Lower leg skin (tissue), 4 donors: ENCODE measurements at regions not wholly inside any gene's neighbourhood (a gene's known extent, or its start where the extent isn't known, plus 50 kb on each side); places are given as distances from the start of the nearest gene placed in this dataset.

Experiments
- DNase-seq, 2 donors: peaks; one replicate each; pipeline ENCODE4 v3.0.0-alpha.2; 2019; ENCODE audit warnings: low spot score in 2 of 2
- H3K4me3 ChIP-seq: fragments of 200-600 bp; sonication (generic); 2 replicates; pipeline ENCODE4 v1.5.1; 2017; ENCODE audit warnings: mild to moderate bottlenecking, low read depth; ENCODE audit not compliant: poor library complexity, severe bottlenecking
- POLR2A ChIP-seq, 2 donors: fragments of 450-650 bp; IDR thresholded peaks; one replicate each; pipeline ENCODE4 v1.6.1; 2016 to 2017; ENCODE audit warnings: antibody characterized with exemption in 2 of 2, mild to moderate bottlenecking in 1 of 2, moderate library complexity in 1 of 2
- WGBS, 2 donors: methylation state at CpG; one replicate each; pipeline ENCODE4 v1.1.5; 2018; 5-methylcytosine and 5-hydroxymethylcytosine counted together
- intact Hi-C: fragments of 100-400 bp; cut with DNase I; formaldehyde crosslinking; loops from one replicate; pipeline ENCODE4 v1.15.0; 2023; ENCODE audit warnings: low total_unique reads
- TF ChIP-seq, protein P1 (sequence below), 3 donors: fragments of 450-650 bp; IDR thresholded peaks; one replicate each; pipeline ENCODE4 v1.5.1; 2016; ENCODE audit warnings: antibody characterized with exemption in 3 of 3, mild to moderate bottlenecking in 3 of 3, moderate library complexity in 2 of 3

DNA sequence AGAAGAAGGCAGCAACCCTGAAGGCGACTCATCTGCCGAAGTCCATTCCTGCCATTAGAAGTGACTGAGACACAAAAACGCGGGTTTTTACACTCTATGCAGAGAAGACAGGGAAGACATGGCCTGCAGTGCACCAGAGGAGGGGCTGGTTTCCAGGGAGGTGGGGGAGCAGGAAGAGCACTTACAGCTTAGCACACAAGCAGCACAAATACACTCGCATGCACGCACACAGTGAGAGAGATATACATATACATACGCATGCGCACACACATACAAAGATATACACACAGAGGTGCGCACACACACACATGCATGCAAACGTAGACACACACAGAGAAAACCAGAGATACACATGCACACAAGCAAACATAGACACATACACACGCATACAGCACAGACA, 210.9 kb upstream of the CSF3R start:
- 71 to 80% methylated on average over 11 of the region's 11 CpGs for WGBS, 2 donors
- intact Hi-C loops, result no loop called here

DNA sequence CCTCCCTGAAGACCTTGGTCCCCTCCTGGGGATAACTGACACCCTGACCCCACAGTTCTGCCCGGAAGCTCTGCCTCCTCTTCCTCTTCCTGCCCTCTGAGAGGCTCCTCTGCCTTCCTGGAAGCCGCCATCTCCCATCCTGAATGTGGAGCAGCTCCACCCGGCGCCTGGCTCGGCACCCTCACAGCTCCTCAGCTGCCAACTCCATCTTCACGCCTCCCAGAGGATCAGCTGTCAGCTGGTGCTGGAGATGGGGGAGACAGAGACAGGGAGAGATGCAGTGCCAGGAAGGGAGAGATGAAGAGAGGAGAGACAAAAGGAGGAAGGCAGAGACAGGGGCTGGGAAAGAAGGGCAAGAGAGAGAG, 210.4 kb upstream of the CSF3R start:
- H3K4me3 ChIP-seq, result no peak overlapping the region
- TF ChIP-seq POLR2A (IDR thresholded peaks at IDR 0.05), result no peak
- TF ChIP-seq, protein P1, sequence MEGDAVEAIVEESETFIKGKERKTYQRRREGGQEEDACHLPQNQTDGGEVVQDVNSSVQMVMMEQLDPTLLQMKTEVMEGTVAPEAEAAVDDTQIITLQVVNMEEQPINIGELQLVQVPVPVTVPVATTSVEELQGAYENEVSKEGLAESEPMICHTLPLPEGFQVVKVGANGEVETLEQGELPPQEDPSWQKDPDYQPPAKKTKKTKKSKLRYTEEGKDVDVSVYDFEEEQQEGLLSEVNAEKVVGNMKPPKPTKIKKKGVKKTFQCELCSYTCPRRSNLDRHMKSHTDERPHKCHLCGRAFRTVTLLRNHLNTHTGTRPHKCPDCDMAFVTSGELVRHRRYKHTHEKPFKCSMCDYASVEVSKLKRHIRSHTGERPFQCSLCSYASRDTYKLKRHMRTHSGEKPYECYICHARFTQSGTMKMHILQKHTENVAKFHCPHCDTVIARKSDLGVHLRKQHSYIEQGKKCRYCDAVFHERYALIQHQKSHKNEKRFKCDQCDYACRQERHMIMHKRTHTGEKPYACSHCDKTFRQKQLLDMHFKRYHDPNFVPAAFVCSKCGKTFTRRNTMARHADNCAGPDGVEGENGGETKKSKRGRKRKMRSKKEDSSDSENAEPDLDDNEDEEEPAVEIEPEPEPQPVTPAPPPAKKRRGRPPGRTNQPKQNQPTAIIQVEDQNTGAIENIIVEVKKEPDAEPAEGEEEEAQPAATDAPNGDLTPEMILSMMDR (IDR thresholded peaks at IDR 0.05), result no peak
- intact Hi-C loops, result no loop called here
- DNase-seq, result peak in 1 of 2 donors; percentile 66
- 22 to 31% methylated on average over 6 of the region's 6 CpGs for WGBS, 2 donors

More for the DNA sequence above, 210.9 kb upstream of the CSF3R start:
- no peak overlapping the region for H3K4me3 ChIP-seq
- no peak for TF ChIP-seq POLR2A (IDR thresholded peaks at IDR 0.05)
- TF ChIP-seq, protein P1 (IDR thresholded peaks at IDR 0.05), result no peak
- no peak for DNase-seq

DNA sequence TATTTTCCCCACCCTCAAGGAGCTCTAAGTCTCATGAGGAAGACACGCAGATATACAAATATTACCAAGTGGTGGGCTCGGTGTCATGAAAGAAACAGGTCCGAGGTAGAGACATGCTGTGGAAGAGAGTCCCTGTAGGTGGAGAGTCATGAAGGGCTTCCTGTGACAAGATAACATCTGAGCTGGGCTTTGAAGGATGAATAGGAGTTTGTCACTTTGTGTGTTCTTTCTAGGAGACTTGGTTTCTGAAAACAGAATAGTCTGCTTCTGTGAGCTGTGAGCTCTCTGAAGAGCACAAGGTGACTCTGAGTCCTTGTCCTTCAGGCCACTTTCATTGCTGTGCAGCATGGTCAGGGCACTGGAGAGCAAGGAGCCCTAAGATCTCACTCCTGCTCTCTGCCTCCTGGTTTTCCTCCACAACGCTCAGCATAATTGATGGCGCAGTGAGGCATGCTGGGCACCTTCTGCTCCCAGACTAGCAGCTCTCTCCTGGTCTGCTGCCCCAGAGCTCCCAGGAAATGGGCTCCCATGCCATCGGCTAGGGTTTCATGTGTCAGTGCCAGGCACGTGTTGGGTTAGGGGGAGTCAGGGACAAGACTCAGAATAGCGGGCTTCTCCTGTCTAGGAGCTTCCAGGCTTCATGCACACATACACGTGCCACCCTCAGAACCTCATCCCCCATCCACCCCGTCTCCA, 209.9 kb upstream of the CSF3R start:
- intact Hi-C loops, result no loop called here
- peak in 1 of 2 donors; percentile 34 for DNase-seq
- TF ChIP-seq, protein P1 (IDR thresholded peaks at IDR 0.05), result no peak
- TF ChIP-seq POLR2A (IDR thresholded peaks at IDR 0.05), result no peak
- WGBS, 2 donors, result 77 to 79% methylated on average over 10 of the region's 10 CpGs
- no peak overlapping the region for H3K4me3 ChIP-seq

DNA sequence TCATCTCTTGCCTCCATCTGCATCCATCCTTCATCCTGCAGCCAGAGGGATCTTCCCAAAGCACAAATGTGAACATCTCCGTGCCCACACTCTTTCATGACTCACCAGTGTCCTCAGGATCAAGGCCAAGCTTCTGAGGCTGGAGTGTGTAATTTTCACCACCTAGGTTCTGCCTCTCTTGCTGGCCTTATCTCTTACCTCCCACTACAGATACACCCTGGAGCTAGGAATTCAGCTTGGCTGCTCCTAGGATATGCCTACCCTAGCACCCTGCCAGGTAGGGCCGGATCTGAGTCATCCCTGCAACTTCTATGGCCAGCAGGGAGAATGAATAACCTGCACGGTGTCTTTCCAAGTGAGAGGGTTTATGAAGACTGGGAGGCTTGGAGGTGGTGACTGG, 208.7 kb upstream of the CSF3R start:
- 34 to 39% methylated on average over 3 of the region's 3 CpGs for WGBS, 2 donors
- DNase-seq, result peak in 1 of 2 donors; percentile 56
- intact Hi-C loops, result no loop called here
- H3K4me3 ChIP-seq, result no peak overlapping the region
- no peak for TF ChIP-seq POLR2A (IDR thresholded peaks at IDR 0.05)
- TF ChIP-seq, protein P1 (IDR thresholded peaks at IDR 0.05), result no peak

DNA sequence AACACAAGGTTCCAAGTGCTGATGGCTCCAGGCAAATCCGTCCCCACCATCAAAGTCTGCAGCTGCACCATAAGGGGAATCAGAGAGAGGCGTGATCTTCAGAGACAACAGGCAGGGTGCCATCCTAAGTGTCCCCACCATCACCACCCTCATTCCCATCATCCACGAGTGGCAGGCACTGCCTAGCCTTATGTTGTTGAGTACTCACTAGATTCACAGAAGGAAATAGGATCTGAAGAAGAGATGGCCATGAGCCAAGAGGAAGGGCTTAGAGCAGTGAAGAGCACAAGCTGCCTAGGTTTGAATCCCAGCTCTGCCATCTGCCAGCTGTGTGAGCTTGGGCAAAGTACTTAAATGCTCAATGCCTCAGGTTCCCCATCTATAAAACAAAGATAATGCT, 207.3 kb upstream of the CSF3R start:
- TF ChIP-seq, protein P1 (IDR thresholded peaks at IDR 0.05), result no peak
- no peak for TF ChIP-seq POLR2A (IDR thresholded peaks at IDR 0.05)
- H3K4me3 ChIP-seq, result no peak overlapping the region
- intact Hi-C loops, result no loop called here
- 54 to 65% methylated on average over 3 of the region's 3 CpGs for WGBS, 2 donors
- peak in 1 of 2 donors; percentile 34 for DNase-seq

DNA sequence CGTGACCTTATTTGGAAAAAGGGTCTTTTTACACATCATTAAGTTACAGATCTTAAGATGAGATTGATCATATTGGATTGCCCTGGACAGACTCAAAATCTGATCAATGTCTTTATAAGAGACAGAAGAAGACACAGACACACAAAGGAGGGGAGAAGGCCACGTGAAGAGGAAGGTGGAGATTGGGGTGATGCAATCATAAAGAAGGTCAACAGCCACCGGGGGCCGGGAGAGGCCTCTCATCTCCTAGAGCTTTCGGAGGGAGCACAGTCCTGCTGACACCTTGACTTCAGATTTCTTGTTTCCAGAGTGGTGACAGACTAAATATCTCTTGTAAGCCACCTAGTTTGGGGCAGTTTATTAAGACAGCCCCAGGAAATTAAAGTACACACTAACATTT, 204.6 kb upstream of the CSF3R start:
- 52 to 61% methylated on average over 5 of the region's 5 CpGs for WGBS, 2 donors
- peak in 1 of 2 donors; percentile 31 for DNase-seq

More for the DNA sequence above, 204.6 kb upstream of the CSF3R start:
- no peak overlapping the region for H3K4me3 ChIP-seq
- intact Hi-C loops, result no loop called here
- TF ChIP-seq, protein P1 (IDR thresholded peaks at IDR 0.05), result no peak
- no peak for TF ChIP-seq POLR2A (IDR thresholded peaks at IDR 0.05)
